ENCODE measurements at regions not wholly inside any gene's neighbourhood (a gene's known extent, or its start where the extent isn't known, plus 50 kb on each side); places are given as distances from the start of the nearest gene placed in this dataset.

- no peaks in the 10 kb centered on the region for H3K27me3 ChIP-seq
- no peaks in the 10 kb centered on the region for H3K36me3 ChIP-seq
- no peak for TF ChIP-seq CTCF (IDR thresholded peaks at IDR 0.05; ENCODE audit: low read depth, low read length)
- H3K9me3 ChIP-seq = no peaks in the 10 kb centered on the region
- no peak for DNase-seq
- no peaks in the 10 kb centered on the region for H3K4me1 ChIP-seq
- no peak overlapping the region for H3K4me3 ChIP-seq (ENCODE audit: low read depth, low read length)
These were observed 116.4 kb upstream of the SNTG2 start for GRCh38 chr2:834233-834632.

- no peak for TF ChIP-seq CTCF (IDR thresholded peaks at IDR 0.05; ENCODE audit: low read depth, low read length)
- Histone ChIP-seq H3K4me1 (no peaks in the 10 kb centered on the region), H3K27me3 (no peaks in the 10 kb centered on the region), H3K4me3 (ENCODE audit: low read depth, low read length) (no peak overlapping the region), H3K9me3 (no peaks in the 10 kb centered on the region), H3K36me3 (no peaks in the 10 kb centered on the region)
- DNase-seq = no peak
These were observed 117.5 kb upstream of the SNTG2 start for GRCh38 chr2:833180-833579.

GRCh38 chr2:832635-833034 is 118.0 kb upstream of the SNTG2 start:
- no peak for TF ChIP-seq CTCF (IDR thresholded peaks at IDR 0.05; ENCODE audit: low read depth, low read length)
- DNase-seq = no peak
- H3K4me1 ChIP-seq = no peaks in the 10 kb centered on the region
- H3K9me3 ChIP-seq = no peaks in the 10 kb centered on the region
- H3K4me3 ChIP-seq (ENCODE audit: low read depth, low read length) = no peak overlapping the region
- no peaks in the 10 kb centered on the region for H3K27me3 ChIP-seq
- H3K36me3 ChIP-seq = no peaks in the 10 kb centered on the region

- Histone ChIP-seq H3K27me3 (no peaks in the 10 kb centered on the region), H3K36me3 (no peaks in the 10 kb centered on the region), H3K4me3 (ENCODE audit: low read depth, low read length) (no peak overlapping the region), H3K9me3 (no peaks in the 10 kb centered on the region), H3K4me1 (no peaks in the 10 kb centered on the region)
- no peak for DNase-seq
- no peak for TF ChIP-seq CTCF (IDR thresholded peaks at IDR 0.05; ENCODE audit: low read depth, low read length)
These were observed 119.0 kb upstream of the SNTG2 start for GRCh38 chr2:831622-832021.

GRCh38 chr2:831225-831536 is 119.5 kb upstream of the SNTG2 start:
- no peak for TF ChIP-seq CTCF (IDR thresholded peaks at IDR 0.05; ENCODE audit: low read depth, low read length)
- no peaks in the 10 kb centered on the region for H3K4me1 ChIP-seq
- no peaks in the 10 kb centered on the region for H3K9me3 ChIP-seq
- H3K36me3 ChIP-seq = no peaks in the 10 kb centered on the region
- no peaks in the 10 kb centered on the region for H3K27me3 ChIP-seq
- no peak for DNase-seq
- no peak overlapping the region for H3K4me3 ChIP-seq (ENCODE audit: low read depth, low read length)

- no peaks in the 10 kb centered on the region for H3K36me3 ChIP-seq
- no peaks in the 10 kb centered on the region for H3K9me3 ChIP-seq
- TF ChIP-seq CTCF (IDR thresholded peaks at IDR 0.05; ENCODE audit: low read depth, low read length) = no peak
- H3K4me3 ChIP-seq (ENCODE audit: low read depth, low read length) = no peak overlapping the region
- no peak for DNase-seq
- H3K4me1 ChIP-seq = no peaks in the 10 kb centered on the region
- H3K27me3 ChIP-seq = no peaks in the 10 kb centered on the region
These were observed 120.0 kb upstream of the SNTG2 start for GRCh38 chr2:830419-831224.

Data from BE2C (cell line).